Frontal cortex (tissue), 3 donors: ENCODE measurements at regions not wholly inside any gene's neighbourhood (a gene's known extent, or its start where the extent isn't known, plus 50 kb on each side); places are given as distances from the start of the nearest gene placed in this dataset.
"Not testable (repeated sequence)": the region's sequence is repeated elsewhere in the genome, so short reads cannot be mapped to it uniquely, and the experiment has no call there.

Experiments
- DNase-seq, 2 donors: peaks; one replicate each; pipeline ENCODE4 v3.0.0; 2012; ENCODE audit warnings: low spot score in 2 of 2
- FAIRE-seq: peaks from 2 replicates; lab custom pipeline; 2012; peaks lifted over from hg19 to GRCh38; lab: Jason Lieb, UNC
- donor health status: control.
- donor health status: control.
- donor health status: control.

GRCh38 chr2:122704109-122704563, 948.7 kb downstream of the TSN start:
- FAIRE-seq (no peak), DNase-seq (no peak)

- FAIRE-seq (no peak), DNase-seq (no peak)
These were observed 950.3 kb downstream of the TSN start for GRCh38 chr2:122705746-122706145.

GRCh38 chr2:122706757-122707223, 951.3 kb downstream of the TSN start:
- FAIRE-seq, result no peak
- no peak for DNase-seq

GRCh38 chr2:122707224-122707824, 951.9 kb downstream of the TSN start:
- no peak for FAIRE-seq

GRCh38 chr2:122710049-122710448, 954.6 kb downstream of the TSN start:
- no peak for DNase-seq
- FAIRE-seq, result no peak

More at GRCh38 chr2:122707224-122707824, 951.9 kb downstream of the TSN start:
- DNase-seq, result no peak

GRCh38 chr2:122713800-122714199, 958.3 kb downstream of the TSN start:
- FAIRE-seq (no peak), DNase-seq (no peak)

GRCh38 chr2:122720822-122721221, 965.4 kb downstream of the TSN start:
- not testable (repeated sequence) for DNase-seq, FAIRE-seq

- DNase-seq, result no peak
These were observed 979.4 kb downstream of the TSN start for GRCh38 chr2:122734766-122735424.

GRCh38 chr2:122736279-122736678, 980.8 kb downstream of the TSN start:
- FAIRE-seq, result no peak
- no peak for DNase-seq

More at GRCh38 chr2:122734766-122735424, 979.4 kb downstream of the TSN start:
- no peak for FAIRE-seq

- DNase-seq, result no peak
- no peak for FAIRE-seq
These were observed 982.1 kb downstream of the TSN start for GRCh38 chr2:122737429-122738077.

- DNase-seq (no peak), FAIRE-seq (no peak)
These were observed 984.5 kb downstream of the TSN start for GRCh38 chr2:122739732-122740593.

- FAIRE-seq (no peak), DNase-seq (no peak)
These were observed 985.1 kb downstream of the TSN start for GRCh38 chr2:122740594-122740948.

GRCh38 chr2:122741403-122741802, 986.0 kb downstream of the TSN start:
- no peak for DNase-seq
- FAIRE-seq, result no peak

- DNase-seq (no peak), FAIRE-seq (no peak)
These were observed 987.7 kb downstream of the TSN start for GRCh38 chr2:122743021-122743675.

- no peak for FAIRE-seq
- no peak for DNase-seq
These were observed 990.2 kb downstream of the TSN start for GRCh38 chr2:122745603-122746002.

GRCh38 chr2:122747670-122748069, 992.2 kb downstream of the TSN start:
- DNase-seq (no peak), FAIRE-seq (no peak)

- DNase-seq, result no peak
- FAIRE-seq, result no peak
These were observed 993.1 kb downstream of the TSN start for GRCh38 chr2:122748552-122749011.

- FAIRE-seq (no peak), DNase-seq (no peak)
These were observed 994.0 kb downstream of the TSN start for GRCh38 chr2:122749405-122749804.

GRCh38 chr2:122750095-122750494, 994.6 kb downstream of the TSN start:
- no peak for DNase-seq
- no peak for FAIRE-seq

GRCh38 chr2:122750808-122751207, 995.4 kb downstream of the TSN start:
- FAIRE-seq, result peak; percentile 99

More at GRCh38 chr2:122750808-122751207, 995.4 kb downstream of the TSN start:
- no peak for DNase-seq
